ENCODE measurements at regions not wholly inside any gene's neighbourhood (a gene's known extent, or its start where the extent isn't known, plus 50 kb on each side); places are given as distances from the start of the nearest gene placed in this dataset.

GRCh38 chr3:43895573-43895972 lies 204.8 kb downstream of the ABHD5 start:
- no peaks in the 10 kb centered on the region for H3K27me3 ChIP-seq (ENCODE audit: insufficient read depth, low read depth, low read length)
- no peak overlapping the region for H3K4me2 ChIP-seq (ENCODE audit: low read length)
- no peaks in the 10 kb centered on the region for H4K20me1 ChIP-seq (ENCODE audit: insufficient read depth)
- no peaks in the 10 kb centered on the region for H3K9me3 ChIP-seq (ENCODE audit: low read length)
- H3K27ac ChIP-seq (ENCODE audit: low read length), result no peak overlapping the region
- no peak overlapping the region for H2AFZ ChIP-seq (ENCODE audit: low read depth, low read length)
- TF ChIP-seq POLR2AphosphoS5 (IDR thresholded peaks at IDR 0.05) (no peak), MXI1 (conservative IDR thresholded peaks at IDR 0.05; ENCODE audit: poor library complexity, severe bottlenecking) (no peak), TAF1 (IDR thresholded peaks at IDR 0.05; ENCODE audit: low read depth) (no peak), EZH2 (IDR thresholded peaks at IDR 0.05; ENCODE audit: borderline replicate concordance, insufficient read depth, low read length, poor library complexity, severe bottlenecking) (no peak), REST (IDR thresholded peaks at IDR 0.05; ENCODE audit: borderline replicate concordance) (no peak), SMC3 (conservative IDR thresholded peaks at IDR 0.05; ENCODE audit: poor library complexity) (no peak), EP300 (conservative IDR thresholded peaks at IDR 0.05; ENCODE audit: poor library complexity, severe bottlenecking) (no peak), RAD21 (conservative IDR thresholded peaks at IDR 0.05) (no peak), CTCF (IDR thresholded peaks at IDR 0.05; ENCODE audit: poor library complexity, severe bottlenecking) (no peak)
- H3K36me3 ChIP-seq (ENCODE audit: insufficient read depth, low read length), result no peaks in the 10 kb centered on the region
- no peak overlapping the region for H3K9ac ChIP-seq (ENCODE audit: low read length)
- H3K4me3 ChIP-seq (ENCODE audit: low read length), result no peak overlapping the region
- no peaks in the 10 kb centered on the region for H3K79me2 ChIP-seq (replicated peaks; ENCODE audit: insufficient read depth, low read length)
- no peaks in the 10 kb centered on the region for H3K9me2 ChIP-seq (ENCODE audit: insufficient read depth, low read length)
- no peaks in the 10 kb centered on the region for H3F3A ChIP-seq (ENCODE audit: insufficient read depth, low read length, poor library complexity, severe bottlenecking)

- Histone ChIP-seq H3F3A (ENCODE audit: insufficient read depth, low read length, poor library complexity, severe bottlenecking) (no peaks in the 10 kb centered on the region), H3K4me2 (ENCODE audit: low read length) (no peak overlapping the region), H4K20me1 (ENCODE audit: insufficient read depth) (no peaks in the 10 kb centered on the region), H3K9me2 (ENCODE audit: insufficient read depth, low read length) (no peaks in the 10 kb centered on the region), H3K9me3 (ENCODE audit: low read length) (no peaks in the 10 kb centered on the region), H3K36me3 (ENCODE audit: insufficient read depth, low read length) (no peaks in the 10 kb centered on the region), H3K79me2 (replicated peaks; ENCODE audit: insufficient read depth, low read length) (no peaks in the 10 kb centered on the region), H3K4me3 (ENCODE audit: low read length) (no peak overlapping the region), H3K27me3 (ENCODE audit: insufficient read depth, low read depth, low read length) (no peaks in the 10 kb centered on the region), H3K9ac (ENCODE audit: low read length) (no peak overlapping the region), H3K27ac (ENCODE audit: low read length) (no peak overlapping the region), H2AFZ (ENCODE audit: low read depth, low read length) (no peak overlapping the region)
- TF ChIP-seq EP300 (conservative IDR thresholded peaks at IDR 0.05; ENCODE audit: poor library complexity, severe bottlenecking) (no peak), EZH2 (IDR thresholded peaks at IDR 0.05; ENCODE audit: borderline replicate concordance, insufficient read depth, low read length, poor library complexity, severe bottlenecking) (no peak), RAD21 (conservative IDR thresholded peaks at IDR 0.05) (no peak), CTCF (IDR thresholded peaks at IDR 0.05; ENCODE audit: poor library complexity, severe bottlenecking) (no peak), REST (IDR thresholded peaks at IDR 0.05; ENCODE audit: borderline replicate concordance) (no peak), POLR2AphosphoS5 (IDR thresholded peaks at IDR 0.05) (no peak), MXI1 (conservative IDR thresholded peaks at IDR 0.05; ENCODE audit: poor library complexity, severe bottlenecking) (no peak), SMC3 (conservative IDR thresholded peaks at IDR 0.05; ENCODE audit: poor library complexity) (no peak), TAF1 (IDR thresholded peaks at IDR 0.05; ENCODE audit: low read depth) (no peak)
Measured at GRCh38 chr3:43902415-43902814, 211.7 kb downstream of the ABHD5 start.

Data from neural cell (in vitro differentiated cells).